Prostate gland (tissue), 2 donors: ENCODE measurements at regions not wholly inside any gene's neighbourhood (a gene's known extent, or its start where the extent isn't known, plus 50 kb on each side); places are given as distances from the start of the nearest gene placed in this dataset.

Source experiments
- CTCF ChIP-seq, 4 experiments: fragments of 200-600 bp in 2 of 4; fragments of 450-650 bp in 2 of 4; sonication (generic) in 2 of 4; IDR thresholded peaks; 1 replicate in 3 of 4; 2 replicates in 1 of 4; pipeline ENCODE4 v1.5.1; 2016 to 2019; ENCODE audit warnings: antibody characterized with exemption in 4 of 4, mild to moderate bottlenecking in 2 of 4, moderate library complexity in 2 of 4
- POLR2A ChIP-seq: fragments of 450-650 bp; IDR thresholded peaks from one replicate; pipeline ENCODE4 v1.6.1; 2016; ENCODE audit warnings: antibody characterized with exemption, mild to moderate bottlenecking
- POLR2AphosphoS5 ChIP-seq: sonication (generic); formaldehyde crosslinking; IDR thresholded peaks from one replicate; pipeline ENCODE4 v1.6.1; 2017; ENCODE audit warnings: antibody characterized with exemption

GRCh38 chr19:28061111-28061510 lies 1151.8 kb downstream of the UQCRFS1 start:
- no peak for TF ChIP-seq POLR2A
- no peak for TF ChIP-seq CTCF (IDR thresholded peaks at IDR 0.05)
- TF ChIP-seq POLR2AphosphoS5: no peak
